HepG2 (cell line): ENCODE measurements at regions not wholly inside any gene's neighbourhood (a gene's known extent, or its start where the extent isn't known, plus 50 kb on each side); places are given as distances from the start of the nearest gene placed in this dataset.

ENCODE experiments used
- ATAC-seq: fragments of 200-7000 bp; cut with Tn5 transposase; 3 replicates; pipeline ENCODE4 v1.9.1; 2020; ENCODE audit warnings: mild to moderate bottlenecking, moderate library complexity
- BruUV-seq: library from RNA; stranded (reverse); fragments of 400-500 nt; replicated peaks from 2 replicates; lab custom pipeline; 2021; lab: Mats Ljungman, UMichigan
- CTCF ChIA-PET: fragments of 300-600 bp; formaldehyde crosslinking; extraction: SDS; loops from one replicate; lab custom pipeline; 2021; ENCODE audit warnings: low total read pairs, inconsistent platforms, low intra/inter-chr PET ratio; lab: Yijun Ruan, JAX
- POLR2A ChIA-PET: fragments of 350-600 bp; sonication (Branson Sonifier 250); formaldehyde crosslinking; loops from one replicate; lab custom pipeline; 2020; ENCODE audit warnings: antibody characterized with exemption, inconsistent platforms; lab: Yijun Ruan, JAX
- DNase-seq: peaks from one replicate; pipeline ENCODE4 v3.0.0-alpha.2; 2015; ENCODE audit warnings: low spot score
- FAIRE-seq: peaks from 3 replicates; lab custom pipeline; 2011; peaks lifted over from hg19 to GRCh38; lab: Jason Lieb, UNC
- H2AFZ ChIP-seq: one replicate; pipeline ENCODE4 v1.6.1; 2011; ENCODE audit warnings: low read length, inconsistent platforms
- H3K27ac ChIP-seq: fragments of 300-600 bp; 3 replicates; pipeline ENCODE4 v1.8.0; 2011; ENCODE audit warnings: mixed run types, mild to moderate bottlenecking, mixed read lengths, low read length, inconsistent platforms; ENCODE audit not compliant: insufficient read depth; ENCODE audit errors: extremely low read length
- H3K27me3 ChIP-seq, 2 experiments: fragments of 200-600 bp in 1 of 2; 2 replicates in 1 of 2; 3 replicates in 1 of 2; pipeline versions ENCODE4 v1.6.0 to v1.8.0; 2011; ENCODE audit warnings: low read length in 2 of 2, mild to moderate bottlenecking in 2 of 2, moderate library complexity in 2 of 2, inconsistent platforms in 1 of 2; ENCODE audit not compliant: insufficient read depth in 2 of 2, control insufficient read depth in 1 of 2
- H3K36me3 ChIP-seq, 2 experiments: fragments of 200-600 bp in 1 of 2; replicated peaks in 1 of 2; 2 replicates in 1 of 2; 3 replicates in 1 of 2; pipeline versions ENCODE4 v1.5.1 to v1.8.0; 2011; ENCODE audit warnings: low read length in 2 of 2, inconsistent platforms in 1 of 2; ENCODE audit not compliant: insufficient read depth in 2 of 2, control insufficient read depth in 1 of 2
- H3K4me1 ChIP-seq: 2 replicates; pipeline ENCODE4 v1.5.1; 2012; ENCODE audit warnings: low read length, inconsistent platforms; ENCODE audit not compliant: insufficient read depth
- H3K4me2 ChIP-seq: 2 replicates; pipeline ENCODE4 v1.6.0; 2011; ENCODE audit warnings: low read depth, low read length, inconsistent platforms
- H3K4me3 ChIP-seq, 3 experiments: fragments of 200-600 bp in 1 of 3; sonication (generic), shearing (Covaris generic) in 1 of 3; replicated peaks in 1 of 3; 2 replicates each; pipeline ENCODE4 v1.5.1; 2011 to 2016; ENCODE audit warnings: low read length in 3 of 3, inconsistent platforms in 2 of 3, low read depth in 2 of 3, mild to moderate bottlenecking in 2 of 3, control low read depth in 1 of 3, mixed read lengths in 1 of 3; ENCODE audit not compliant: insufficient read depth in 1 of 3
- H3K79me2 ChIP-seq: one replicate; pipeline ENCODE4 v1.6.1; 2011; ENCODE audit warnings: low read length, inconsistent platforms; ENCODE audit not compliant: insufficient read depth
- H3K9ac ChIP-seq: 2 replicates; pipeline ENCODE4 v1.6.0; 2011; ENCODE audit warnings: mild to moderate bottlenecking, low read depth, low read length, inconsistent platforms; ENCODE audit not compliant: insufficient read depth
- H3K9me3 ChIP-seq: 2 replicates; pipeline ENCODE4 v1.5.1; 2012; ENCODE audit warnings: mild to moderate bottlenecking, low read length
- H4K20me1 ChIP-seq: 2 replicates; pipeline ENCODE4 v1.6.0; 2011; ENCODE audit warnings: inconsistent platforms, mild to moderate bottlenecking, low read length, moderate library complexity; ENCODE audit not compliant: insufficient read depth
- CBX1 ChIP-seq: IDR thresholded peaks from one replicate; pipeline ENCODE4 v1.6.1; 2016; ENCODE audit warnings: antibody characterized with exemption, low read depth
- ELF4 ChIP-seq: sonication (generic); formaldehyde crosslinking; IDR thresholded peaks from 2 replicates; pipeline ENCODE4 v1.5.0; 2020; ENCODE audit warnings: missing genetic modification reagents, mild to moderate bottlenecking, moderate library complexity, borderline replicate concordance
- FOXA1 ChIP-seq, 2 experiments: fragments of 450-650 bp in 1 of 2; sonication (generic) in 1 of 2; formaldehyde crosslinking in 1 of 2; IDR thresholded peaks; 2 replicates each; pipeline versions ENCODE4 v1.4.0 to v1.6.1; 2016 to 2020; ENCODE audit warnings: missing genetic modification reagents in 1 of 2
- MBNL3 ChIP-seq: fragments of 250-450 bp; sonication (Bioruptor Pico); conservative IDR thresholded peaks from 2 replicates; pipeline ENCODE4 v1.8.0; 2022; ENCODE audit warnings: mild to moderate bottlenecking, inconsistent platforms
- POLR2G ChIP-seq: fragments of 200-400 bp; formaldehyde crosslinking; IDR thresholded peaks from 2 replicates; pipeline ENCODE4 v1.6.1; 2018; ENCODE audit warnings: mild to moderate bottlenecking, low read depth, low read length, moderate library complexity
- RNF219 ChIP-seq: sonication (generic); formaldehyde crosslinking; IDR thresholded peaks from 2 replicates; pipeline ENCODE4 v1.5.0; 2020; ENCODE audit warnings: mild to moderate bottlenecking, missing genetic modification reagents
- UBTF ChIP-seq: sonication (generic); formaldehyde crosslinking; IDR thresholded peaks from 2 replicates; pipeline ENCODE4 v1.4.0; 2020; ENCODE audit warnings: mild to moderate bottlenecking, missing genetic modification reagents
- YEATS4 ChIP-seq: sonication (generic); formaldehyde crosslinking; IDR thresholded peaks from 2 replicates; pipeline ENCODE4 v1.4.0; 2020; ENCODE audit warnings: missing genetic modification reagents, borderline replicate concordance
- ZFX ChIP-seq: sonication (generic); formaldehyde crosslinking; IDR thresholded peaks from 2 replicates; pipeline ENCODE4 v1.4.0; 2020; ENCODE audit warnings: mild to moderate bottlenecking, low read depth, missing genetic modification reagents, moderate library complexity
- ZMYM3 ChIP-seq: sonication (generic); formaldehyde crosslinking; IDR thresholded peaks from 2 replicates; pipeline ENCODE4 v1.5.1; 2020; ENCODE audit warnings: mild to moderate bottlenecking, missing genetic modification reagents
- ZNF740 ChIP-seq: sonication (generic); formaldehyde crosslinking; IDR thresholded peaks from 2 replicates; pipeline ENCODE4 v1.4.0; 2020; ENCODE audit warnings: missing genetic modification reagents
- ZNF768 ChIP-seq: sonication (generic); formaldehyde crosslinking; IDR thresholded peaks from 2 replicates; pipeline ENCODE4 v1.4.0; 2020; ENCODE audit warnings: missing genetic modification reagents
- WGBS: methylation state at CpG from one replicate; pipeline ENCODE4 v1.1.6; 2017; ENCODE audit warnings: low lambda C conversion rate; 5-methylcytosine and 5-hydroxymethylcytosine counted together
- in situ Hi-C: cut with HindIII; loops from 2 replicates; pipeline ENCODE4 v1.10.0; 2017; ENCODE audit warnings: low pct_unique_long_range_greater_than_20kb; ENCODE audit not compliant: extremely low pct_ligation_motif_present
- intact Hi-C: fragments of 100-400 bp; cut with micrococcal nuclease; formaldehyde crosslinking; loops from one replicate; pipeline ENCODE4 v1.10.0; 2022; ENCODE audit not compliant: unreplicated experiment
- TF ChIP-seq, protein P1 (sequence below), 2 experiments: sonication (generic) in 1 of 2; formaldehyde crosslinking in 1 of 2; IDR thresholded peaks; 2 replicates each; pipeline versions ENCODE4 v1.4.0 to v1.6.1; 2018 to 2020; ENCODE audit warnings: missing genetic modification reagents in 2 of 2, borderline replicate concordance in 1 of 2, low read depth in 1 of 2, mild to moderate bottlenecking in 1 of 2, missing biosample characterization in 1 of 2
- TF ChIP-seq, protein P2 (sequence below): sonication (generic); formaldehyde crosslinking; IDR thresholded peaks from 2 replicates; pipeline ENCODE4 v1.4.0; 2020; ENCODE audit warnings: mild to moderate bottlenecking, low read depth, missing genetic modification reagents

- Histone ChIP-seq H3K9me3 (no peaks in the 10 kb centered on the region), H3K4me1 (peaks cover 68% of the 10 kb centered on the region), H3K36me3 (no peaks in the 10 kb centered on the region), H3K27ac (peak overlapping the region; percentile 83), H3K4me2 (peak overlapping the region; percentile 92), H3K27me3 (no peaks in the 10 kb centered on the region), H2AFZ (peak overlapping the region; percentile 31), H3K79me2 (no peaks in the 10 kb centered on the region), H4K20me1 (no peaks in the 10 kb centered on the region), H3K9ac (peak overlapping the region; percentile 70), H3K4me3 (peak overlapping the region; percentile 52 to 67 (median 53))
- 24% methylated on average over 5 of the region's 8 CpGs for WGBS
- peak; percentile 56 for DNase-seq
- TSS peak; percentile 98 for BruUV-seq
- in situ Hi-C loops = no loop called here
- FAIRE-seq = no peak
- intact Hi-C loops = loop anchor here (2.0 kb wide), 1 partner anchor 49 kb away; no protein-coding TSS in a partner anchor
- CTCF ChIA-PET = no interaction called here
- ATAC-seq = peak; percentile 56
- POLR2A ChIA-PET = interaction anchor here (0.8 to 2.9 kb wide), 15 partner anchors 9 to 204 kb away, joined by 3 to 18 read pairs (median 5); partner anchors contain the start of gene TCF7L2
- TF ChIP-seq ELF4 (CRISPR knock-in tag) (no peak), CBX1 (peak; percentile 83), ZFX (CRISPR knock-in tag) (no peak), ZNF740 (CRISPR knock-in tag) (no peak), UBTF (CRISPR knock-in tag) (0 out of 2 replicates have a peak, but pooled peaks have one; percentile 5), MBNL3 (CRISPR knock-in tag) (no peak), FOXA1 (IDR thresholded peaks at IDR 0.05) (no peak), FOXA1 (CRISPR knock-in tag; IDR thresholded peaks at IDR 0.05) (peak; percentile 12; the same call in 1 of the 2 replicates), ZMYM3 (CRISPR knock-in tag) (peak; percentile 97), ZNF768 (CRISPR knock-in tag) (peak; percentile 98), POLR2G (no peak), YEATS4 (CRISPR knock-in tag) (no peak), RNF219 (CRISPR knock-in tag) (no peak)
- TF ChIP-seq, protein P1, sequence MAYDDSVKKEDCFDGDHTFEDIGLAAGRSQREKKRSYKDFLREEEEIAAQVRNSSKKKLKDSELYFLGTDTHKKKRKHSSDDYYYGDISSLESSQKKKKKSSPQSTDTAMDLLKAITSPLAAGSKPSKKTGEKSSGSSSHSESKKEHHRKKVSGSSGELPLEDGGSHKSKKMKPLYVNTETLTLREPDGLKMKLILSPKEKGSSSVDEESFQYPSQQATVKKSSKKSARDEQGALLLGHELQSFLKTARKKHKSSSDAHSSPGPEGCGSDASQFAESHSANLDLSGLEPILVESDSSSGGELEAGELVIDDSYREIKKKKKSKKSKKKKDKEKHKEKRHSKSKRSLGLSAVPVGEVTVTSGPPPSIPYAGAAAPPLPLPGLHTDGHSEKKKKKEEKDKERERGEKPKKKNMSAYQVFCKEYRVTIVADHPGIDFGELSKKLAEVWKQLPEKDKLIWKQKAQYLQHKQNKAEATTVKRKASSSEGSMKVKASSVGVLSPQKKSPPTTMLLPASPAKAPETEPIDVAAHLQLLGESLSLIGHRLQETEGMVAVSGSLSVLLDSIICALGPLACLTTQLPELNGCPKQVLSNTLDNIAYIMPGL (CRISPR knock-in tag; IDR thresholded peaks at IDR 0.05; ENCODE audit: borderline replicate concordance in 1 of 2, low read depth in 1 of 2) = no peak
- TF ChIP-seq, protein P2, sequence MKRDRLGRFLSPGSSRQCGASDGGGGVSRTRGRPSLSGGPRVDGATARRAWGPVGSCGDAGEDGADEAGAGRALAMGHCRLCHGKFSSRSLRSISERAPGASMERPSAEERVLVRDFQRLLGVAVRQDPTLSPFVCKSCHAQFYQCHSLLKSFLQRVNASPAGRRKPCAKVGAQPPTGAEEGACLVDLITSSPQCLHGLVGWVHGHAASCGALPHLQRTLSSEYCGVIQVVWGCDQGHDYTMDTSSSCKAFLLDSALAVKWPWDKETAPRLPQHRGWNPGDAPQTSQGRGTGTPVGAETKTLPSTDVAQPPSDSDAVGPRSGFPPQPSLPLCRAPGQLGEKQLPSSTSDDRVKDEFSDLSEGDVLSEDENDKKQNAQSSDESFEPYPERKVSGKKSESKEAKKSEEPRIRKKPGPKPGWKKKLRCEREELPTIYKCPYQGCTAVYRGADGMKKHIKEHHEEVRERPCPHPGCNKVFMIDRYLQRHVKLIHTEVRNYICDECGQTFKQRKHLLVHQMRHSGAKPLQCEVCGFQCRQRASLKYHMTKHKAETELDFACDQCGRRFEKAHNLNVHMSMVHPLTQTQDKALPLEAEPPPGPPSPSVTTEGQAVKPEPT = no peak
Observed at GRCh38 chr10:112899391-112900065, 50.5 kb upstream of the TCF7L2 start.
